Natural killer cell (primary cell): ENCODE measurements at regions not wholly inside any gene's neighbourhood (a gene's known extent, or its start where the extent isn't known, plus 50 kb on each side); places are given as distances from the start of the nearest gene placed in this dataset.
A peak's percentile ranks its signal among the peaks of the same experiment; 100 is the strongest.

Source experiments
- ATAC-seq, 3 donors: fragments of 150-1000 bp in 2 of 3; fragments of 200-7000 bp in 1 of 3; cut with Tn5 transposase; 1 replicate in 1 of 3; 2 replicates in 2 of 3; pipeline ENCODE4 v1.10.0; 2021; ENCODE audit warnings: mild to moderate bottlenecking in 2 of 3, moderate library complexity in 2 of 3
- DNase-seq, 2 donors: peaks; one replicate each; pipeline versions ENCODE4 v3.0.0 to v3.0.0-alpha.2; 2013 to 2021; ENCODE audit warnings: mixed read lengths in 1 of 2
- H3K27ac ChIP-seq: one replicate; pipeline ENCODE4 v1.5.1; 2013; ENCODE audit warnings: mild to moderate bottlenecking, low read length
- H3K27me3 ChIP-seq: one replicate; pipeline ENCODE4 v1.6.1; 2013; ENCODE audit warnings: low read length; ENCODE audit not compliant: control insufficient read depth, insufficient read depth
- H3K36me3 ChIP-seq: one replicate; pipeline ENCODE4 v1.6.1; 2013; ENCODE audit warnings: low read length; ENCODE audit not compliant: control insufficient read depth, insufficient read depth
- H3K4me1 ChIP-seq: one replicate; pipeline ENCODE4 v1.6.1; 2013; ENCODE audit warnings: low read length; ENCODE audit not compliant: control insufficient read depth, insufficient read depth
- H3K4me3 ChIP-seq: one replicate; pipeline ENCODE4 v1.5.1; 2013; ENCODE audit warnings: low read length
- H3K9me3 ChIP-seq: one replicate; pipeline ENCODE4 v1.6.1; 2013; ENCODE audit warnings: low read length; ENCODE audit not compliant: control insufficient read depth, insufficient read depth
- H3K27ac Mint-ChIP-seq, 2 donors: one replicate each; pipeline ENCODE4 v1.8.0; 2022; ENCODE audit warnings: mild to moderate bottlenecking in 2 of 2, mixed read lengths in 2 of 2, moderate library complexity in 1 of 2
- H3K27me3 Mint-ChIP-seq, 2 donors: one replicate each; pipeline ENCODE4 v1.8.0; 2022; ENCODE audit warnings: low read depth in 2 of 2, mixed read lengths in 2 of 2
- H3K36me3 Mint-ChIP-seq: one replicate; pipeline ENCODE4 v1.8.0; 2022; ENCODE audit warnings: mixed read lengths
- H3K4me1 Mint-ChIP-seq, 2 donors: one replicate each; pipeline ENCODE4 v1.8.0; 2022; ENCODE audit warnings: mixed read lengths in 2 of 2
- H3K4me3 Mint-ChIP-seq: one replicate; pipeline ENCODE4 v1.8.0; 2022; ENCODE audit warnings: mild to moderate bottlenecking, moderate library complexity, mixed read lengths
- H3K9me3 Mint-ChIP-seq, 2 donors: one replicate each; pipeline ENCODE4 v1.8.0; 2022; ENCODE audit warnings: mixed read lengths in 2 of 2
- WGBS: methylation state at CpG from one replicate; pipeline ENCODE4 v1.1.7; 2013; ENCODE audit warnings: missing lambda C conversion rate; ENCODE audit not compliant: insufficient coverage; 5-methylcytosine and 5-hydroxymethylcytosine counted together
- intact Hi-C: fragments of 100-400 bp; cut with micrococcal nuclease; formaldehyde crosslinking; loops from one replicate; pipeline ENCODE4 v1.14.2; 2022
- TF ChIP-seq, protein P1 (sequence below): fragments of 200-600 bp; IDR thresholded peaks from one replicate; pipeline ENCODE4 v1.8.0; 2022; ENCODE audit warnings: antibody characterized with exemption

DNA sequence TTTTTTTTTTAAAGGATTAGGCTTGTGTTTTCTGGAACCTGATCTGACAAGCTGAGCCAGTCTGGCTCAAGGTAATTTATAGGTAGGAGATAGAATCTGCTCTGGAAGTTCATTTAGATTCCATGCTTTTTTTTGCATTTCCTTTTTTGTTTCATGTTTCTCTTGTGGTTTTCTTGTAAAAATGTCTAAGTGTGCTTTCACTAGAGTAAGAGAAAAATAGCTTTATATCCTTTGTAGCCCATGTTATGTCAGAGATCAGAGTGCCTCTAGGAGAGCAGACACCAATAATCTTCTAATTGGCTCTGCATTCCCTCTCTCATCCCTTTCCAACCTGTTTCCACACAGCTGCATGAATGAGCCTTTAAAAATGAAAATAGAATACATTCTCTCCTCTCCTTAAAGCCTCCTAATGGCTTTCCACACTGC, 389.8 kb upstream of the KCNMB2 start:
- H3K36me3 ChIP-seq: no peaks in the 10 kb centered on the region
- no peak overlapping the region for H3K4me3 ChIP-seq
- peaks cover 2% of the 10 kb centered on the region in 2 donors for H3K9me3 Mint-ChIP-seq
- no peaks in the 10 kb centered on the region for H3K27me3 ChIP-seq
- no peaks in the 10 kb centered on the region for H3K9me3 ChIP-seq
- H3K27me3 Mint-ChIP-seq: no peaks in the 10 kb centered on the region
- no peaks in the 10 kb centered on the region for H3K4me1 ChIP-seq
- no peaks in the 10 kb centered on the region for H3K4me1 Mint-ChIP-seq
- no peaks in the 10 kb centered on the region for H3K36me3 Mint-ChIP-seq
- H3K4me3 Mint-ChIP-seq: no peak overlapping the region
- H3K27ac Mint-ChIP-seq: no peak overlapping the region
- DNase-seq (no peak), ATAC-seq (no peak)
- intact Hi-C loops: no loop called here
- H3K27ac ChIP-seq: no peak overlapping the region
- TF ChIP-seq, protein P1, sequence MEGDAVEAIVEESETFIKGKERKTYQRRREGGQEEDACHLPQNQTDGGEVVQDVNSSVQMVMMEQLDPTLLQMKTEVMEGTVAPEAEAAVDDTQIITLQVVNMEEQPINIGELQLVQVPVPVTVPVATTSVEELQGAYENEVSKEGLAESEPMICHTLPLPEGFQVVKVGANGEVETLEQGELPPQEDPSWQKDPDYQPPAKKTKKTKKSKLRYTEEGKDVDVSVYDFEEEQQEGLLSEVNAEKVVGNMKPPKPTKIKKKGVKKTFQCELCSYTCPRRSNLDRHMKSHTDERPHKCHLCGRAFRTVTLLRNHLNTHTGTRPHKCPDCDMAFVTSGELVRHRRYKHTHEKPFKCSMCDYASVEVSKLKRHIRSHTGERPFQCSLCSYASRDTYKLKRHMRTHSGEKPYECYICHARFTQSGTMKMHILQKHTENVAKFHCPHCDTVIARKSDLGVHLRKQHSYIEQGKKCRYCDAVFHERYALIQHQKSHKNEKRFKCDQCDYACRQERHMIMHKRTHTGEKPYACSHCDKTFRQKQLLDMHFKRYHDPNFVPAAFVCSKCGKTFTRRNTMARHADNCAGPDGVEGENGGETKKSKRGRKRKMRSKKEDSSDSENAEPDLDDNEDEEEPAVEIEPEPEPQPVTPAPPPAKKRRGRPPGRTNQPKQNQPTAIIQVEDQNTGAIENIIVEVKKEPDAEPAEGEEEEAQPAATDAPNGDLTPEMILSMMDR: no peak

DNA sequence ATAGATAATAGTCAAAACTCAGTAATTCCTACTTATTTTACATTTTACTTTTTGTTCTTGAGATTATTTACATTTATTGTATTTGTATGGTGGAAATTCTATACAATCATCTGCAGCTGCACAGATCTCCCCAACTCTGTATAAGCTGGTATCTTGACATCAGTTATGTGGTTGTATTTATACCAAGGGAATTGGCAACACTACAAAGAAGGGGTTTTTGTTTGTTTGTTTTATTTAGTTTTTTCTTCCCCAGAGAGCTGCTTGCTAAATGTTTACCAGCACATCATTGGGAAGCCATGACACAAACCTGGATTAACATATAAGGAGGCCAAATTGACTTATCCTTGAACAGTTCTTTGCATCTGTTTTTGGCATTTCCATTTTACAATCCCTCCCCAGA, 389.2 kb upstream of the KCNMB2 start:
- Histone ChIP-seq H3K9me3 (no peaks in the 10 kb centered on the region), H3K27me3 (no peaks in the 10 kb centered on the region), H3K36me3 (no peaks in the 10 kb centered on the region), H3K4me3 (no peak overlapping the region), H3K4me1 (no peaks in the 10 kb centered on the region), H3K27ac (no peak overlapping the region)
- Mint-ChIP-seq H3K36me3 (no peaks in the 10 kb centered on the region), H3K27me3 (no peaks in the 10 kb centered on the region), H3K4me1 (no peaks in the 10 kb centered on the region), H3K27ac (no peak overlapping the region), H3K4me3 (no peak overlapping the region), H3K9me3 (no peaks in the 10 kb centered on the region)
- DNase-seq (no peak), ATAC-seq (no peak)
- TF ChIP-seq, protein P1: no peak
- intact Hi-C loops: no loop called here

DNA sequence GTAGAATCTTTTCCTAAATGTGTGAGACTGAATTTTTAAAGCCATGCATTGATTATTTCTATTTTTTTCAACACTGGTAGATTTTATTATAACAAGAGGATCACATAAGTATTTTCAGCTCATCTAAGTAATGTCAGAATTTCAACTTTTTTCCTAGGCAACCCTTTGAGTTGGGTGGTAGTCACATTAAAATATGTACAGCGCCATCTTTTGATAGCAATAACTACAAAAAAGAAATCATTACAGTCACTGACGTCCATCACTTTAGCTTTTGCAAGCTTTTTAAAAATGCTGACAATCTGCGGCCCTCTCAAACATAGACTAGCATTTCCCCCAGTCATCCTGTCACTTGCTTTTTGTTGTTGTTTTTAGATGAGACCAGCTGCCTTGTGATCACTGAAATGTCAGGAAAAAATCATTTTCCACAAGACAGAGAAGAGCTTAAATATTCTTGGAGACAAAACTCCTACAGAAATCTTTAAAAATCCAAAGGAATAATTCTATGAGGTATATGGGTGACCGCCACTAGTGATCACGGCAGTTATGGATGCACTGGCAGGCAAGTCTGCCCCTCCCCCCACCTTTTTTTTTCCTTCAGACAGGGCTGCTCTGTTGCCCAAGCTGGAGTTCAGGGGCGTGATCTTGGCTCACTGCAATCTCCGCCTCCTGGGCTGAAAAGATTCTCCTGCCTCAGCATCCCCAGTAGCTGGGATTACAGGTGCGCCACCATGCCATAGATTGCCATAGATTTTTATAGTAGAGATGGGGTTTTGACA, 384.0 kb upstream of the KCNMB2 start:
- ATAC-seq: no peak
- intact Hi-C loops: no loop called here

More for the DNA sequence above, 384.0 kb upstream of the KCNMB2 start:
- Histone ChIP-seq H3K27me3 (no peaks in the 10 kb centered on the region), H3K4me3 (no peak overlapping the region), H3K9me3 (no peaks in the 10 kb centered on the region), H3K27ac (no peak overlapping the region), H3K4me1 (no peaks in the 10 kb centered on the region), H3K36me3 (no peaks in the 10 kb centered on the region)
- DNase-seq: peak in 1 of 2 donors; percentile 2
- TF ChIP-seq, protein P1: no peak
- Mint-ChIP-seq H3K9me3 (no peaks in the 10 kb centered on the region), H3K4me3 (no peak overlapping the region), H3K27me3 (no peaks in the 10 kb centered on the region), H3K36me3 (no peaks in the 10 kb centered on the region), H3K4me1 (peaks cover 0 to 5% of the 10 kb centered on the region in 2 donors), H3K27ac (no peak overlapping the region)
- WGBS: 91% methylated on average over 8 of the region's 8 CpGs
